NCI-H2107 treated with DMSO at 0.1 percent for 48 hours (cell line): ENCODE measurements at regions not wholly inside any gene's neighbourhood (a gene's known extent, or its start where the extent isn't known, plus 50 kb on each side); places are given as distances from the start of the nearest gene placed in this dataset.
"Not testable (repeated sequence)": the region's sequence is repeated elsewhere in the genome, so short reads cannot be mapped to it uniquely, and the experiment has no call there.

Source experiments
- DNase-seq: peaks from one replicate; lab custom pipeline; 2025; ENCODE audit not compliant: unreplicated experiment; lab: John Stamatoyannopoulos, UW

- no peak for DNase-seq
These were observed 308.7 kb upstream of the IL12A start for GRCh38 chr3:159679900-159680299.

- not testable (repeated sequence) for DNase-seq
These were observed 306.9 kb upstream of the IL12A start for GRCh38 chr3:159681717-159682116.

DNA sequence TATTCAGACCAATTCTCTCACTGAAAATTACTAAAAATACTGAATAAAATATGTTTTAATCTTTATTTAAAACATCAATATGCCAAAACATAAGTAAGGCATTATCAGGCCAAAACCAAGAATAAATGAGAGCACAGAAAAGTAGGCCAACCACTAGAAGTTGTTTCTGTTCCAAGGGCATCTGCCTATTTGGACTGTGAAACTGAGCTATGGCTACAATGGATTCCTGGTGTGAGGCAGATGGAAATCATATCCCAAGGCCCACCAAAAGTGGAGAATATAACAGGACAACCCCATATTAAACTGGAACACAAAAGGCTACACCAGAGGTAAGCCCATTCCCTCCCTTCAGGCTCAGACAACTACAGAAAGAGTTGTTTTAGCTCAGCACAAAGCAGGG, 302.8 kb upstream of the IL12A start:
- DNase-seq: no peak

GRCh38 chr3:159693226-159693625, 295.4 kb upstream of the IL12A start:
- DNase-seq: no peak

DNA sequence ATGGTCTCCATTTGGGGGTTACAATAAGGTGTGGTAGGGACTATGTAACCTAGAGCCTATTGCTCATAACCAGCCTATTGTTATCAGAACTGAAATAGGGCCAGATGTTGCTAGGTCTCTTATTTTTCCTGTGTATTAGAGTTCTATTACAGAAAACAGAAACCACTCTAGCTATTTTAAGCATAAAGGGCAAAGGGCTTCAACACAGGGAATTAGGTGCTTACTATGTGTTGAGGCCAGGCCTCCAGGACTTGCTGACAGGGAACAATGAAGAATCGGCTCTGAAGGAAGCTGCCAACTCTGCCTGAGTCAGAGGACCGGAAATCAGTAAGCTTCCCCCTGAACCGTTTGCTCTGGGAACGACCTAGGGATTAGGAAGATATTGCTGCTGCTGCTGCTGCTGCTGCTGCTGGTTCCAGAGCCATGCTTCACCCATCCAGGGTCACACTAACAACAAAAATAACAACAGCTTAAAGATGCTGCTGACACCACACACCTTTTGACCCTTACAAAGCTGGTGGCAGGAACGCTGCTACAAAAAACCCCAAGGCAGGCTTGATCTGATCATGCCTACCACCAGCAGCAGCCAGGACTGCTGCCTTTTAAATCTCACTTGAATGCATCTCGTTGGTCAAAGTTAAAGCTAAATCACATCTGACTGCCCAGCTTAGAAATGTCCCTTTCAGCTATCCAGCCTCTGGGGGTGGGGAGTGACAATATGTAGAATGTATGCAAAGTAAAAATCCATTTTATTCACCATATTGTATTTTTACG, 276.9 kb upstream of the IL12A start:
- DNase-seq: no peak

GRCh38 chr3:159721324-159721723, 267.3 kb upstream of the IL12A start:
- no peak for DNase-seq

DNA sequence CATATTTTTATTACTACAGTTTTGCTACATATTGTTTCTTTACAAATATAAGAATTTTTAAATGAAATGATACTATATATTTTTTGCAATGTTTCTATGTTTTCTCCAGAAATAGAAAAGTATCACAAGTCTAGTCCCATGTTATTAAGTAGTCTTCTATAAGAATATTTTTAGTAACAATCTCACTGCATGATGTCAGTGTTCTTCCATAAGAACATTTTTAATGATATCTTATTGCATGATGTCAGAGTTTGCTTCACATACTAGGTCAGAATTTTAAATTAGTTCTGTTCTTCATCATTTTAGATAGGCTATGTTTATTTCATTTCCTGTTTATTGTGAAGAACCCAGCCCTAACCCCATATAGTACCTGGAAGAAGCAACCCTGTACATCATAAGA, 265.3 kb upstream of the IL12A start:
- no peak for DNase-seq

DNA sequence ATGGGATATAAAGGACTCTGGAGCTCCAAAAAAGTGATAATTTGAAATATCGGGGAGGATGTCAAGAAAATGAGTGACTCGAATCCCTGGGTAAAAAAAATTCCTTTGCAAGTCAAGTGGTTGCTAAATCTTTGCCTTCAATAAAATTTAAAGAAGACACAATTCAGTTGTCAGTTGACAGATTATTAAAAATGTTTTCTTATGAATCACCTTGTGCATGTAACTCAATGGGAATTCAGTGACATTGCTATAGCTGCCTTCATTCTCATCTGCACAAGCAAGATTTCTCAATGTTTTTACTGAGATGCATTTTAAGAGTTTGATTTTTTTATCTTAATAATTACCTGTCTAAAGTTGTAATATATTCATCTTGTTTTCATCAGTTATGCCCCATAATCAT, 264.0 kb upstream of the IL12A start:
- DNase-seq: no peak

DNA sequence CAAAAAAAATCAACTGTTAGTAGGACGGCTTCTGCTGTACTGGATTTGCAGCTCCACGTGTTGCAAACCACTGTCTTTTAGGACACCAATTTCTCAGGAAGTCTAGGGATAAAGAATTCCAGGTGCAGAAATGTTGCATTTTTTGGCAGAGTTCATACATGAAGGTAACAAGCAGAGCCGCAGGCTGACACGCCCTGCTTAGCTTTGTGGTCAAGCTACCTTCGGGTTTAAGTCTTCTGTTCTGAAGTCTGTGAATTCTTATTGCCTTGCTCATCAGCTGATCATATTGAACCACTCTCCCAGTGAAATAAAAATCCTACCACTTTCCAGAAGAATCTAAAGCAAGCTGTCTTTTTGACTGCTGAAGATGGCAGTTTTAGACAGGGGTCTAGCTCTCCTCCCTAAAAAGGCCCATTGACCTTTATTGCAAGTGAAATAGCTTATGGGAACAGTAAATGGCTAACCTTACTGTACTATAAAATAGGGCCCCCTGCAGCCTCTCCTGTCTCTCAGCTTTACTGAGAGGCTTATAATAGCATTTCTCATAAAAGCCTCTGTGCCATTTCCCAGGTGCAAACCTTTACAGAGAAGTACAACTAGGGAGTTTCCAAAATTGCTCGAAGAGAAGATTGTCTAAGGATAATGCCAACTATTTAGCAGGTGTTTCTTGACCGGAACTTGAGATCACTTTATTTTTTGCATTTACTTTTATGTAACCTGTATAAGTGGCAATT, 262.2 kb upstream of the IL12A start:
- DNase-seq: no peak

DNA sequence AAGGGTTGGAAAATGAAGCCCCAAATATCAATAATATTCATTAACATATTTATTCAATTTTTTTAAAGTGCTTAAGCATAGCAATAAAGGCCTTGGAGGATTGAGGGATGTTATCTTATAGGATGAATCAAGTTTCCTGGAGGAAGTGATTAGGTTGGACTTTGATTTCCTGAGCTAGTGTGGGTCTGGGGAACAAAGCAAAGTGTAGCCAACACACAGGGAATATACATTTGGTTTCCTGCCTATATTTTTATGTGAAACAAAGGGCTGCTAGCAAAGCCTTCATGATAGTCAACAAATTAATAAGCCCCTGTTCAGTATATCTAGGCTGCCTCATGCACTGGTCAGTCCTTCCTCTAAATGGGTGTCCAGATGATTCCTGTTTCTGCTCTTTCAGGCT, 261.1 kb upstream of the IL12A start:
- DNase-seq: no peak

GRCh38 chr3:159731254-159731653, 257.4 kb upstream of the IL12A start:
- no peak for DNase-seq

GRCh38 chr3:159732172-159733111, 256.2 kb upstream of the IL12A start:
- no peak for DNase-seq

DNA sequence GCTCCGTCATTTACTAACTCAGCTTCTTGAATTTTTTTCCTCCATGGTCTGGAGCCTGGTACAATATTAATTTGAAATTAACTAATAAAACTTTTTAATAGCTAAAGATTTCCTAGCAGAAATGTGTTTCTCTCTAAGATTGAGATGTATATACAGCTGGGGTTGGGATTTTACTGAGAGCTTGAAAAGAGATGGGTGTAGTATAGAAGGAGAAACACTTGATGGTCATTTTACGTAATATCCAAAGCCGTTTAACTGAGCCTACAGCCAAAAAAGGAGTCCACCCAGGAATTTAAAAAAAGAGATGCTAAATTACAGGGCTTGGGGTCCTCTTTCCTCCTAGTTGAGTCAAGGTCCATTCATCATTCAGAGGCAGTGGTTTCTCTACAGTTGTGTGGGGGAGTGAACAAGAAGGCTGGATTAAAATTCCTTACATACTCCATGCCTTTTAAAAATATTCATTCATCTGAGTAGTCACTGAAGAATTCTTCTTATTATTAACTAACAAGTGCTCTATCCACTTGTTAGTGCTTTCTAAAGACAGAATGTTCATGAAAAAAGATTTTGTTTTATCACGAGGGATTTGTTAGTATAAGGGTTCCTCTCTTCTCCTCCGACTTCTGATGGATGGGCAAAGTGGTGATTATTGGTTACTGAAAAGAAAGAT, 255.3 kb upstream of the IL12A start:
- DNase-seq: no peak

DNA sequence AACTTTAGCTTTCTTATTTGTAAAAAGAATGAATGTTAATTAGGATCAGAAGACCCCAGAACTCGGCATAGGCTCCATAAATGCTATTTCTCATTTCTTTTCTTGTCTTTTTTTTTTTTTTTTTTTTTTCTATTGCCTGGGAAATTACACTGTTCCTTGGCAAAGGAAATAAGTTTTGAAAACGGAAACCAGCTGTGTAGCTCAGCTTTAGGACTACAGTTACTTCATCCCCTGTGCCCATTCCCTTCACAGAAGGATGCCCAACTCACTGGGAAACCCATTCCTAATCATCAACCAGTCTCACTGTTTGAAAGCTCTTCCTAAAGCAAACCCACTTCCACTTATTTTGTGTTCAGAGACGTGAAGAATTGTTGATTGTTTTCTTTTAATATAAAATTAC, 254.0 kb upstream of the IL12A start:
- no peak for DNase-seq

GRCh38 chr3:159739166-159739565, 249.5 kb upstream of the IL12A start:
- no peak for DNase-seq

- no peak for DNase-seq
These were observed 248.7 kb upstream of the IL12A start for GRCh38 chr3:159739969-159740368.

DNA sequence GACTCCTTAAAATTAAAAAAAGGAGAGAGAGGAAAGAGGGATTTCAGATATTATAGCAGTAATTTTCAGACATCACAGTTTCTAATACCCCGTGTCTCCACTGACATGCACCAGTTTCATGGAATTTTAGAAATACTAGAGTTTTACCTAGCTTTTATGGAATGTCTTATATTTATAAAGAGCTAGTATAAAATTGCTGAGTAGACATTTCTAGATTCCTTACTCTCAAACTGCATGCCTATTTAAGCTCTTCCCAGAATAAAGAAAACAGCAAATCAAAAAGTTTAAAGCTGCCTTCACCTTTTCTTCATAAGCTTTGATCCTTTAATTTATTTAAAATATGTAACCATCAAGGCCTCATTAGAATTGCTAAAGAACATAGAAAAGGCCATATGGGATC, 247.4 kb upstream of the IL12A start:
- no peak for DNase-seq

- DNase-seq: no peak
These were observed 240.2 kb upstream of the IL12A start for GRCh38 chr3:159748425-159748824.

- DNase-seq: no peak
These were observed 239.2 kb upstream of the IL12A start for GRCh38 chr3:159749406-159749805.

DNA sequence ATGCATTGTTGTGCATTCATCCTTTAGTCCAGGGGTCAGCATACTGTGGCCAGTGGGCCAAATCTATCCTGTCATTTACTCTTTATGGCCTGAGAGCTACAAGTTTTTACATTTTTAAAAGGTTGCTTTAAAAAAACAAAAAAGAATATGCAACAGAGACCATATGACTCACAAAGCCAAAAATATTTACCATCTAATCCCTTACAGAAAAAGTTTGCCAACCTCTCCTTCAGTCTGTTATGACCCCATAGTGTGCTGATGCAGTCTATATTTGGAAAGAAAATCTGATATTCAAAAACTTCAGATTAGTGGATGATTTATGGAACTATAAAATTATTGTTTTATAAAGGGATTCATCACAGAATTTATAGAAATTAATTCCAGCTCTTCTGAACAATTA, 237.5 kb upstream of the IL12A start:
- DNase-seq: no peak

DNA sequence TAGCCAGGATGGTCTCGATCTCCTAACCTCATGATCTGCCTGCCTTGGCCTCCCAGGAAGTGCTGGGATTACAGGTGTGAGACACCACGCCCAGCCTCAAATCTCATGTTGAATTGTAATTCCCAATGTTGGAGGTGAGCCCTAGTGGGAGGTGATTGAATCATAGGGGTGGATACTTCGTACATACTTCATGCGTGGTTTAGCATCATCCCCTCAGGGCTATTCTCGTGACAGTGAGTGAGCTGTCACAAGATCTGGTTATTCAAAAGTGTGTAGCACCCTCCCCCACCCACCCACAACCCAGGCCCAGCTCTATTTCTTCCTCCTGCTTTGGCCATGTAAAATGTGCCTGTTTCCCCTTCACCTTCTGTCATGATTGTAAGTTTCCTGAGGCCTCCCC, 236.9 kb upstream of the IL12A start:
- no peak for DNase-seq
